ENCODE measurements at regions not wholly inside any gene's neighbourhood (a gene's known extent, or its start where the extent isn't known, plus 50 kb on each side); places are given as distances from the start of the nearest gene placed in this dataset.

GRCh38 chr10:43885842-43886241 is 237.2 kb upstream of the ZNF32 start:
- FAIRE-seq (no peak), DNase-seq (ENCODE audit: low spot score) (no peak)

GRCh38 chr10:43885252-43885651 is 236.6 kb upstream of the ZNF32 start:
- FAIRE-seq (no peak), DNase-seq (ENCODE audit: low spot score) (no peak)

- DNase-seq (ENCODE audit: low spot score) (no peak), FAIRE-seq (no peak)
Observed at GRCh38 chr10:43884501-43885105, 235.9 kb upstream of the ZNF32 start.

- DNase-seq (ENCODE audit: low spot score) (no peak), FAIRE-seq (no peak)
Observed at GRCh38 chr10:43882711-43883110, 234.0 kb upstream of the ZNF32 start.

GRCh38 chr10:43881657-43882056 is 233.0 kb upstream of the ZNF32 start:
- FAIRE-seq (no peak), DNase-seq (ENCODE audit: low spot score) (no peak)

- no peak for FAIRE-seq
Observed at GRCh38 chr10:43880160-43880559, 231.5 kb upstream of the ZNF32 start.

GRCh38 chr10:43879742-43880141 is 231.1 kb upstream of the ZNF32 start:
- FAIRE-seq (no peak), DNase-seq (ENCODE audit: low spot score) (no peak)

More at GRCh38 chr10:43880160-43880559, 231.5 kb upstream of the ZNF32 start:
- DNase-seq (ENCODE audit: low spot score) = no peak

- DNase-seq (ENCODE audit: low spot score) = no peak
- FAIRE-seq = no peak
Observed at GRCh38 chr10:43879162-43879561, 230.5 kb upstream of the ZNF32 start.

- FAIRE-seq (no peak), DNase-seq (ENCODE audit: low spot score) (no peak)
Observed at GRCh38 chr10:43878386-43878785, 229.7 kb upstream of the ZNF32 start.

GRCh38 chr10:43876976-43877375 is 228.3 kb upstream of the ZNF32 start:
- no peak for DNase-seq (ENCODE audit: low spot score)
- no peak for FAIRE-seq

- DNase-seq (ENCODE audit: low spot score) (no peak), FAIRE-seq (no peak)
Observed at GRCh38 chr10:43874984-43875383, 226.3 kb upstream of the ZNF32 start.

- no peak for DNase-seq (ENCODE audit: low spot score)
- peak; percentile 5 for FAIRE-seq
Observed at GRCh38 chr10:43873717-43874116, 225.0 kb upstream of the ZNF32 start.

- DNase-seq (ENCODE audit: low spot score) = no peak
- peak; percentile 27 for FAIRE-seq
Observed at GRCh38 chr10:43872644-43873043, 224.0 kb upstream of the ZNF32 start.

GRCh38 chr10:43871545-43871944 is 222.9 kb upstream of the ZNF32 start:
- FAIRE-seq (no peak), DNase-seq (ENCODE audit: low spot score) (no peak)

GRCh38 chr10:43870968-43871439 is 222.3 kb upstream of the ZNF32 start:
- FAIRE-seq (peak; percentile 66), DNase-seq (ENCODE audit: low spot score) (no peak)

- no peak for FAIRE-seq
- DNase-seq (ENCODE audit: low spot score) = no peak
Observed at GRCh38 chr10:43869669-43870322, 221.1 kb upstream of the ZNF32 start.

GRCh38 chr10:43868952-43869351 is 220.3 kb upstream of the ZNF32 start:
- FAIRE-seq = no peak
- no peak for DNase-seq (ENCODE audit: low spot score)

- FAIRE-seq (no peak), DNase-seq (ENCODE audit: low spot score) (peak; percentile 81)
Observed at GRCh38 chr10:43867667-43868565, 219.2 kb upstream of the ZNF32 start.

- no peak for FAIRE-seq
- DNase-seq (ENCODE audit: low spot score) = no peak
Observed at GRCh38 chr10:43867113-43867512, 218.4 kb upstream of the ZNF32 start.

- DNase-seq (ENCODE audit: low spot score) (no peak), FAIRE-seq (no peak)
Observed at GRCh38 chr10:43866712-43867111, 218.0 kb upstream of the ZNF32 start.

- peak; percentile 95 for FAIRE-seq
- no peak for DNase-seq (ENCODE audit: low spot score)
Observed at GRCh38 chr10:43865265-43866135, 216.8 kb upstream of the ZNF32 start.

All from urothelium cell line (cell line).